ENCODE measurements at regions not wholly inside any gene's neighbourhood (a gene's known extent, or its start where the extent isn't known, plus 50 kb on each side); places are given as distances from the start of the nearest gene placed in this dataset.

DNA sequence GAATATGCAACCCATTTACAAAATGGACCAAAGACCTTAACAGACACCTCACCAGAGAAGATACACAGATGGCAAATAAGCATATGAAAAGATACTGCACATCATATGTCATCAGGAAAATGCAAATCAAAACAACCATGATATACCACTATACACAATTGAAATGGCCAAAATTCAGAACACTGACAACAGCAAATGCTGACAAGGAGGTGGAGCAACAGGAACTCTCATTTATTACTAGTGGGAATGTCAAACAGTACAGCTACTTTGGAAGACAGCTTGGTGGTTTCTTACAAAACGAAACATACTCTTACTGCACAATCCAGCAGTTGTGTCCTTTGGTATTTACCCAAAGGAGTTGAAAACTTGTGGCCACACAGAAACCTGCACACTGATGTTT is 50.0 kb upstream of the PCGF5 start:
- TF ChIP-seq, protein P1, sequence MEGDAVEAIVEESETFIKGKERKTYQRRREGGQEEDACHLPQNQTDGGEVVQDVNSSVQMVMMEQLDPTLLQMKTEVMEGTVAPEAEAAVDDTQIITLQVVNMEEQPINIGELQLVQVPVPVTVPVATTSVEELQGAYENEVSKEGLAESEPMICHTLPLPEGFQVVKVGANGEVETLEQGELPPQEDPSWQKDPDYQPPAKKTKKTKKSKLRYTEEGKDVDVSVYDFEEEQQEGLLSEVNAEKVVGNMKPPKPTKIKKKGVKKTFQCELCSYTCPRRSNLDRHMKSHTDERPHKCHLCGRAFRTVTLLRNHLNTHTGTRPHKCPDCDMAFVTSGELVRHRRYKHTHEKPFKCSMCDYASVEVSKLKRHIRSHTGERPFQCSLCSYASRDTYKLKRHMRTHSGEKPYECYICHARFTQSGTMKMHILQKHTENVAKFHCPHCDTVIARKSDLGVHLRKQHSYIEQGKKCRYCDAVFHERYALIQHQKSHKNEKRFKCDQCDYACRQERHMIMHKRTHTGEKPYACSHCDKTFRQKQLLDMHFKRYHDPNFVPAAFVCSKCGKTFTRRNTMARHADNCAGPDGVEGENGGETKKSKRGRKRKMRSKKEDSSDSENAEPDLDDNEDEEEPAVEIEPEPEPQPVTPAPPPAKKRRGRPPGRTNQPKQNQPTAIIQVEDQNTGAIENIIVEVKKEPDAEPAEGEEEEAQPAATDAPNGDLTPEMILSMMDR (IDR thresholded peaks at IDR 0.05; ENCODE audit: insufficient read depth, low read length): no peak
- TF ChIP-seq POLR2AphosphoS5 (IDR thresholded peaks at IDR 0.05; ENCODE audit: low read depth): no peak

Measured in HL-60 (cell line).